ENCODE measurements at regions not wholly inside any gene's neighbourhood (a gene's known extent, or its start where the extent isn't known, plus 50 kb on each side); places are given as distances from the start of the nearest gene placed in this dataset.

DNA sequence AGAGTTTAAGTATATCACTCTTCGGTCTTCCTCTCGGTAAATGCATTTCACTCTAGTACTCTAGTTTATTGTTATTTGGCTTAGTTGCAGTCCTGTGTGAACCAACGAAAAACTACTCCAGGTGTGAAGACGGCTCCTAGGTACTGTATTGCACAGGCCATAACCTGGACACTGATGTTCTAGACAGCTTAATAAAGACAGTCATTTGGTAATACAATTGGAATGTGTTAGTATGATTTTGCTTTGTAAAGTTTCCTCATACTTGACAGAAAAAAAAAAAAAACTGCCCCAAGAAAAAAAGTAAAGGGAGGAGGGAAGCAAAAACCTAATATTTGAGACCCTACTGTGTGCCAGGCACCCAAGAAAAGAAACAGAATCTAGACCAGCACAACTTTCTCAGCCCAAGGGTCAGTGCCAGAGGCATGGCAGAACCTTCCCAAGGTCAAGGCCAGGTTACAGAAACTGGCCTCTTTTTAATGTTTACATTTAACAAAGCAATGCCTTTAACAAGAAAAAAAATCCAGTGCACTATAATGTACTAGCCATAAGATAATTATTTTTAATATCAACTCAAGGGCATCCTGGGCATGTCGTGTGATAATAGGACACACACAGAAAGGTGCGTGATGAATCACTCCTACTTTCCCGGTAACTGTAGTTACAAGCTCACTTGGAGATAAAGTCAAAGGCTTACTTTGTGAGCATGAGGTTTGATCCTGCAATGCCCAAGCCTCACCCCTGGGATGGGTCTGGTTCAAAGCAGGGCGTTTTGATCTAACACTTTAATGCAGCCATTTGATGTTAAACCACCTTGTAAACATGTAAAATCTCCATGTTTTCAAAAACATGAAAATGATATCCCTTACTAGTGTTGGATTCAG lies 110.6 kb downstream of the BMP4 start:
- Histone ChIP-seq H3K27ac (no peak overlapping the region), H3K4me1 (no peaks in the 10 kb centered on the region), H3K4me3 (no peak overlapping the region), H3K36me3 (no peaks in the 10 kb centered on the region), H3K27me3 (no peaks in the 10 kb centered on the region), H3K9me3 (no peaks in the 10 kb centered on the region)
- no peak for DNase-seq
- WGBS, 2 donors = 77 to 85% methylated on average over 8 of the region's 8 CpGs
- TF ChIP-seq EP300 (IDR thresholded peaks at IDR 0.05) = no peak
- TF ChIP-seq POLR2AphosphoS5 (IDR thresholded peaks at IDR 0.05) = no peak
- TF ChIP-seq CTCF (IDR thresholded peaks at IDR 0.05) = no peak
- TF ChIP-seq POLR2A (IDR thresholded peaks at IDR 0.05) = no peak
- intact Hi-C loops (cut with DNase I) = no loop called here

DNA sequence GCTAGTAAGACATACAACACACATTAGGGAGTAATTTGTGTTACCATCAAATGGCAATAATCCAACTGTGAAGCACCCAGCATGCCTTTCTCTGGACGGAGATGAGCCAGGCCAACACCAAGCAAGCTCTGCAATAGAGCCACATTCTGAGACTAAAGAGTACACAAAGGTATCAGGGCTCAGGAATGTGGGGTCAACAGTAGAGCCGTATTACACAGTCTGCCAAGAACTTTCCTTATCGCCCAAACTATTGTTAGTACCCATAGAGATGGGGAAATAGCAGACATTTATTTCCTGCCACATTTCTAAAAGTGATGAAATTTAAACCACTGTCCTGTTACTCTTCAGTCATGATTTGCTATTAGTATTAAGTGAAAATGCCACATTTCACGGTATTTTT lies 113.7 kb downstream of the BMP4 start:
- 67 to 75% methylated on average over 4 of the region's 4 CpGs for WGBS, 2 donors
- intact Hi-C loops (cut with DNase I) = no loop called here
- DNase-seq = no peak
- no peak for TF ChIP-seq POLR2AphosphoS5 (IDR thresholded peaks at IDR 0.05)
- TF ChIP-seq POLR2A (IDR thresholded peaks at IDR 0.05) = no peak
- no peak for TF ChIP-seq EP300 (IDR thresholded peaks at IDR 0.05)
- TF ChIP-seq CTCF (IDR thresholded peaks at IDR 0.05) = no peak
- Histone ChIP-seq H3K4me1 (no peaks in the 10 kb centered on the region), H3K36me3 (no peaks in the 10 kb centered on the region), H3K4me3 (no peak overlapping the region), H3K27me3 (no peaks in the 10 kb centered on the region), H3K27ac (no peak overlapping the region), H3K9me3 (no peaks in the 10 kb centered on the region)

- no peaks in the 10 kb centered on the region for H3K27me3 ChIP-seq
- intact Hi-C loops (cut with DNase I) = no loop called here
- H3K4me3 ChIP-seq = no peak overlapping the region
- TF ChIP-seq POLR2AphosphoS5 (IDR thresholded peaks at IDR 0.05) = no peak
- TF ChIP-seq POLR2A (IDR thresholded peaks at IDR 0.05) = no peak
- no peak for TF ChIP-seq CTCF (IDR thresholded peaks at IDR 0.05)
- TF ChIP-seq EP300 (IDR thresholded peaks at IDR 0.05) = no peak
- no peak for DNase-seq
- no peaks in the 10 kb centered on the region for H3K9me3 ChIP-seq
- WGBS, 2 donors = 88 to 89% methylated on average over 3 of the region's 3 CpGs
- H3K4me1 ChIP-seq = no peaks in the 10 kb centered on the region
- H3K27ac ChIP-seq = no peak overlapping the region
- H3K36me3 ChIP-seq = no peaks in the 10 kb centered on the region
These were observed 115.2 kb downstream of the BMP4 start for GRCh38 chr14:53841109-53842099.

- H3K4me3 ChIP-seq = no peak overlapping the region
- H3K27me3 ChIP-seq = no peaks in the 10 kb centered on the region
- no peaks in the 10 kb centered on the region for H3K9me3 ChIP-seq
- no peak for DNase-seq
- TF ChIP-seq POLR2A (IDR thresholded peaks at IDR 0.05) (no peak), CTCF (IDR thresholded peaks at IDR 0.05) (no peak), POLR2AphosphoS5 (IDR thresholded peaks at IDR 0.05) (no peak), EP300 (IDR thresholded peaks at IDR 0.05) (no peak)
- no peak overlapping the region for H3K27ac ChIP-seq
- no peaks in the 10 kb centered on the region for H3K4me1 ChIP-seq
- 51 to 74% methylated on average over 2 of the region's 2 CpGs for WGBS, 2 donors
- H3K36me3 ChIP-seq = no peaks in the 10 kb centered on the region
- intact Hi-C loops (cut with DNase I) = no loop called here
These were observed 116.2 kb downstream of the BMP4 start for GRCh38 chr14:53840444-53840843.
